GM18867 (cell line): ENCODE measurements at regions not wholly inside any gene's neighbourhood (a gene's known extent, or its start where the extent isn't known, plus 50 kb on each side); places are given as distances from the start of the nearest gene placed in this dataset.
A peak's percentile ranks its signal among the peaks of the same experiment; 100 is the strongest.

Experiments used
- ATAC-seq: cut with Tn5 transposase; IDR thresholded peaks from one replicate; pipeline ENCODE4 v1.9.1; 2021; ENCODE audit warnings: mild to moderate bottlenecking, moderate library complexity; ENCODE audit not compliant: unreplicated experiment

GRCh38 chr2:212945526-212945925, 205.9 kb downstream of the IKZF2 start:
- no peak for ATAC-seq

- no peak for ATAC-seq
These were observed 208.1 kb downstream of the IKZF2 start for GRCh38 chr2:212943351-212943750.

- ATAC-seq: no peak
These were observed 210.1 kb downstream of the IKZF2 start for GRCh38 chr2:212941361-212941760.

GRCh38 chr2:212940816-212941215, 210.6 kb downstream of the IKZF2 start:
- no peak for ATAC-seq

GRCh38 chr2:212939777-212940531, 211.5 kb downstream of the IKZF2 start:
- ATAC-seq: peak; percentile 64

- no peak for ATAC-seq
These were observed 213.1 kb downstream of the IKZF2 start for GRCh38 chr2:212938144-212938793.

- ATAC-seq: no peak
These were observed 214.8 kb downstream of the IKZF2 start for GRCh38 chr2:212936572-212936971.

- ATAC-seq: no peak
These were observed 215.7 kb downstream of the IKZF2 start for GRCh38 chr2:212935752-212936151.

- no peak for ATAC-seq
These were observed 220.1 kb downstream of the IKZF2 start for GRCh38 chr2:212931271-212931670.

- ATAC-seq: no peak
These were observed 220.7 kb downstream of the IKZF2 start for GRCh38 chr2:212930556-212931260.

- no peak for ATAC-seq
These were observed 221.4 kb downstream of the IKZF2 start for GRCh38 chr2:212929971-212930370.

- ATAC-seq: no peak
These were observed 222.3 kb downstream of the IKZF2 start for GRCh38 chr2:212929116-212929515.

- no peak for ATAC-seq
These were observed 222.7 kb downstream of the IKZF2 start for GRCh38 chr2:212928681-212929080.

GRCh38 chr2:212926940-212927339, 224.5 kb downstream of the IKZF2 start:
- ATAC-seq: no peak

- ATAC-seq: no peak
These were observed 228.0 kb downstream of the IKZF2 start for GRCh38 chr2:212923393-212923792.

GRCh38 chr2:212922701-212923100, 228.7 kb downstream of the IKZF2 start:
- ATAC-seq: no peak

GRCh38 chr2:212921711-212922110, 229.7 kb downstream of the IKZF2 start:
- ATAC-seq: no peak

- ATAC-seq: no peak
These were observed 230.4 kb downstream of the IKZF2 start for GRCh38 chr2:212921061-212921460.

- ATAC-seq: no peak
These were observed 232.2 kb downstream of the IKZF2 start for GRCh38 chr2:212919238-212919637.

GRCh38 chr2:212918336-212918735, 233.1 kb downstream of the IKZF2 start:
- ATAC-seq: no peak

- ATAC-seq: peak; percentile 68
These were observed 236.2 kb downstream of the IKZF2 start for GRCh38 chr2:212915121-212915782.
